Right atrium auricular region (tissue), 2 donors: ENCODE measurements at regions not wholly inside any gene's neighbourhood (a gene's known extent, or its start where the extent isn't known, plus 50 kb on each side); places are given as distances from the start of the nearest gene placed in this dataset.

Experiments used
- DNase-seq: peaks from one replicate; pipeline ENCODE4 v3.0.0-alpha.2; 2019; ENCODE audit warnings: low spot score
- H3K27ac ChIP-seq, 2 donors: fragments of 200-600 bp; sonication (generic); 1 replicate in 1 of 2; 2 replicates in 1 of 2; pipeline ENCODE4 v1.5.1; 2016 to 2019
- H3K27me3 ChIP-seq, 2 donors: fragments of 200-600 bp; sonication (generic); one replicate each; pipeline versions ENCODE4 v1.5.1 to v1.6.0; 2017 to 2019
- H3K36me3 ChIP-seq: fragments of 200-600 bp; sonication (generic); one replicate; pipeline ENCODE4 v1.5.1; 2016
- H3K4me1 ChIP-seq, 2 donors: fragments of 200-600 bp; sonication (generic); one replicate each; pipeline versions ENCODE4 v1.5.1 to v1.6.0; 2017 to 2019
- H3K4me3 ChIP-seq, 2 donors: fragments of 200-600 bp; sonication (generic); 1 replicate in 1 of 2; 2 replicates in 1 of 2; pipeline ENCODE4 v1.5.1; 2017 to 2019; ENCODE audit warnings: mild to moderate bottlenecking in 1 of 2, moderate library complexity in 1 of 2
- H3K9me3 ChIP-seq, 2 donors: fragments of 200-600 bp; sonication (generic); one replicate each; pipeline ENCODE4 v1.5.1; 2019
- TF ChIP-seq, protein P1 (sequence below), 2 donors: fragments of 200-600 bp; sonication (generic); IDR thresholded peaks; one replicate each; pipeline ENCODE4 v1.5.1; 2019; ENCODE audit warnings: antibody characterized with exemption in 2 of 2

DNA sequence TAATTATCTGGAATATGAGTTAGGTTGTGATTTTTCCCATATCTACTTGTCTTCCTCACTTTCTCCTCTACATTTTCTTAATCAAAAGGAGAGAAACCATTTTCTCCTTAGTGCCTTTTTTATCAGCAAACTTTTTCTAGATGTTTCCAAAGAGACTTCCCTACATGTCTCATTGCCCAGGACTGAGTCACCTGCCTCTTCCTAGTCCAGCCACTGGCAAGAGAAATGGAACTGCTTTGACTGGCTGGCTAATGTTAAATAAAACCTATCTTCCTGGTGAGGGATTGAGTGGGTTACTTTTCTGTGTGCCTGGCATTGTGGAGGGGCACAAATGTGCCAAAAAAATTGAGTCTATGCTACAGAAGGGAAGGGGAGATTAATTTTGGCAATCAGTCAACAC is 52.1 kb upstream of the CD5L start:
- Histone ChIP-seq H3K36me3 (no peaks in the 10 kb centered on the region), H3K9me3 (no peaks in the 10 kb centered on the region), H3K4me1 (peaks cover 0 to 6% of the 10 kb centered on the region in 2 donors), H3K4me3 (no peak overlapping the region), H3K27me3 (no peaks in the 10 kb centered on the region), H3K27ac (no peak overlapping the region)
- no peak for DNase-seq
- TF ChIP-seq, protein P1, sequence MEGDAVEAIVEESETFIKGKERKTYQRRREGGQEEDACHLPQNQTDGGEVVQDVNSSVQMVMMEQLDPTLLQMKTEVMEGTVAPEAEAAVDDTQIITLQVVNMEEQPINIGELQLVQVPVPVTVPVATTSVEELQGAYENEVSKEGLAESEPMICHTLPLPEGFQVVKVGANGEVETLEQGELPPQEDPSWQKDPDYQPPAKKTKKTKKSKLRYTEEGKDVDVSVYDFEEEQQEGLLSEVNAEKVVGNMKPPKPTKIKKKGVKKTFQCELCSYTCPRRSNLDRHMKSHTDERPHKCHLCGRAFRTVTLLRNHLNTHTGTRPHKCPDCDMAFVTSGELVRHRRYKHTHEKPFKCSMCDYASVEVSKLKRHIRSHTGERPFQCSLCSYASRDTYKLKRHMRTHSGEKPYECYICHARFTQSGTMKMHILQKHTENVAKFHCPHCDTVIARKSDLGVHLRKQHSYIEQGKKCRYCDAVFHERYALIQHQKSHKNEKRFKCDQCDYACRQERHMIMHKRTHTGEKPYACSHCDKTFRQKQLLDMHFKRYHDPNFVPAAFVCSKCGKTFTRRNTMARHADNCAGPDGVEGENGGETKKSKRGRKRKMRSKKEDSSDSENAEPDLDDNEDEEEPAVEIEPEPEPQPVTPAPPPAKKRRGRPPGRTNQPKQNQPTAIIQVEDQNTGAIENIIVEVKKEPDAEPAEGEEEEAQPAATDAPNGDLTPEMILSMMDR (IDR thresholded peaks at IDR 0.05) = no peak

DNA sequence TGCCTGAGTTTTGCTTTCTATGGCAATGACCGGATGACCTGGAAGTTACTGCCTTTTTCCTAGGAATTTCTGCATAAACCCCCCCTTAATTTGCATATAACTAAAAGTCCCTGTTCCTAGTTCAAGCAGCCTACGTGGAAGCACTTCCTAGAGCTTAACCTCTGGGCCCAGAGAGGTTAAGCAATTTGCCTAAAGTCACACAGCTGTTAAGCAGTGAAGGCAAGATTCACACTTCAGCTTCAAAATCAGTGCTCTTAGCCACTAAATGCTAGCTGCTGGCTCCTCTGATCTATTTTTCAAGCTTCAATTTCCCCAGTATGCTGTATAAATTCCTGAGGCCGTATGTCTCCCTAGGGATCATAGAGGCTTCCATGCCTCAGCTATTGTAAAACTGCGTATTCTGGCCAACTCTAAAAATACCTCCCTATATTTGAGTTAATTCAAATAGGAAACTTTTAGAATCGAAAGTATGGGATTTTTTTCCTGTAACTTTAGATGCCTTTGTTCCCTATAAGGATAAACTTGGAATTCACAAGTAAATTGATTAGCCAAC is 53.1 kb upstream of the CD5L start:
- Histone ChIP-seq H3K4me3 (no peak overlapping the region), H3K36me3 (no peaks in the 10 kb centered on the region), H3K9me3 (no peaks in the 10 kb centered on the region), H3K27ac (no peak overlapping the region), H3K4me1 (peaks cover 0 to 6% of the 10 kb centered on the region in 2 donors), H3K27me3 (no peaks in the 10 kb centered on the region)
- TF ChIP-seq, protein P1 (IDR thresholded peaks at IDR 0.05) = no peak
- no peak for DNase-seq

DNA sequence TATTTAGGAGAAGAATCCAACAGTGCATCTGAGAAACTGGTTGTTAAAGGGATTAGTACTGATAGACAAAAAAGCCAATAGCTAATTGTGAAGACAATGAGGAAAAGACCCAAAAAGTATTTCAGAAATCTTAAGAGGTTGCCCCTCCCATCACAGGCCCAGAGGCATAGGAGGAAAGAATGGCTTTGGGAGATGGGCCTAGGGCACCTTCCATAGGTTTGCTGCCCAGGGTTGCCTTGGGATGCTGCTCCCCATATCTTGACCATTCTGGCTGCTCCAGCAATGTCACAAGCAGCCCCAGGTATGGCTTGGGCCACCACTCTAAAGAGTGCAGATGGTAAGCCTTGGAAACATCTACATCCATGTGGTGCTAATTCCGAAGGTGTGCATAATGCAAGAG is 68.7 kb upstream of the CD5L start:
- H3K36me3 ChIP-seq = no peaks in the 10 kb centered on the region
- no peaks in the 10 kb centered on the region for H3K4me1 ChIP-seq
- no peak overlapping the region for H3K4me3 ChIP-seq
- no peaks in the 10 kb centered on the region for H3K27me3 ChIP-seq
- no peak overlapping the region for H3K27ac ChIP-seq
- DNase-seq = no peak
- TF ChIP-seq, protein P1 (IDR thresholded peaks at IDR 0.05) = no peak
- no peaks in the 10 kb centered on the region for H3K9me3 ChIP-seq

DNA sequence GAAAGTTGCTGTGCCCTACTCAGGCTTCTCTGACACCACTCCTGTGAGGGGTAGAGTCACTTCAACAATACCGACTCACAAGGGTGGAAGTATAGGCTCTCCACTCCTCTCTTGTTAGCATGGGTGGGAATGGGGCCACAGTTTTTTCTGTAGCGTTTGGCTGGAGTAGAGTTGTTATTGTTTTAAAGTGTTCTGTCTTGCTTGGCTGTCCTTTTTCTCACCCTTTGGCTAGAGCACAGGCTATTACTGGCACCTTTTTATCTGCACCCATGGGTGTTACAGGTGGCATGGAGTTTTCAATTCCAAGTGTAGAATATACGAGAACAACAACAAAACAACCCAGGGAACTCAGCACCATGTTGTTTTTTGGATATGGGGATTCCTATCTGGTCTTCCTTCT is 74.3 kb upstream of the CD5L start:
- TF ChIP-seq, protein P1 (IDR thresholded peaks at IDR 0.05) = no peak
- Histone ChIP-seq H3K36me3 (no peaks in the 10 kb centered on the region), H3K27ac (peak overlapping the region in 1 of 2 donors; percentile 1), H3K4me3 (no peak overlapping the region), H3K27me3 (no peaks in the 10 kb centered on the region), H3K4me1 (peaks cover 0 to 19% of the 10 kb centered on the region in 2 donors), H3K9me3 (no peaks in the 10 kb centered on the region)
- no peak for DNase-seq

DNA sequence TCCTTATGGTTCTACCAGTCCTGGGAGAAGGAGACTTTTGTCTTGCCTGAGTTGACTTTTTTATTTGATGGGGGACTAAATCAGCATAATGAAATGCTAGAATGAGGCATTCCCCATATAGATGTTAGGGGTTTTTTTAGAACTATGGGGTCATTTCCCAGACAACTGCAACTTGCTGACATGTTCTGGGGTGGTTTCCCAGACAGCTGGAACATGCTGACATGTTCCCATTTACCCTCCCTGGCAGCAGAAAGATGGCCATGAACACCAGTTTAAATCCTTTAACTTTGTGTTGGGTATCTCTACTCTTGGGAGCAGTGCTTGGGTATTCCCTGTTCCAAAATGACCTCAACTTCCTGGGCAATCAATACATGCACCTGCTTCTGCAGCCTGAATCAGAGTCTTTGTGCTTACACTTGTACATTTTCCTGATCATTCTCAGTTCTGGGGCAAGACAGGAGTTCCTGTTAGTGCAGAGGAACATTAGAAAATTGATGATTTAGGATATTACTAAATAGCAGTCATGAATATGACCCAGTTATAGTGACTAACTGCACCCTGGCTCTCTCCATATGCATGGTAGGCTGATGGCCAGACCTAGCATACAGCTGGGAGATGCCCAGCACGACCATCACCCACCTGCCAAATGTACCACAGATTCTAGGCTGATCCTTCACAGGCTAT is 75.4 kb upstream of the CD5L start:
- Histone ChIP-seq H3K4me1 (peaks cover 0 to 19% of the 10 kb centered on the region in 2 donors), H3K27ac (no peak overlapping the region), H3K9me3 (no peaks in the 10 kb centered on the region), H3K36me3 (no peaks in the 10 kb centered on the region), H3K27me3 (no peaks in the 10 kb centered on the region), H3K4me3 (no peak overlapping the region)
- DNase-seq = no peak
- TF ChIP-seq, protein P1 (IDR thresholded peaks at IDR 0.05) = no peak

DNA sequence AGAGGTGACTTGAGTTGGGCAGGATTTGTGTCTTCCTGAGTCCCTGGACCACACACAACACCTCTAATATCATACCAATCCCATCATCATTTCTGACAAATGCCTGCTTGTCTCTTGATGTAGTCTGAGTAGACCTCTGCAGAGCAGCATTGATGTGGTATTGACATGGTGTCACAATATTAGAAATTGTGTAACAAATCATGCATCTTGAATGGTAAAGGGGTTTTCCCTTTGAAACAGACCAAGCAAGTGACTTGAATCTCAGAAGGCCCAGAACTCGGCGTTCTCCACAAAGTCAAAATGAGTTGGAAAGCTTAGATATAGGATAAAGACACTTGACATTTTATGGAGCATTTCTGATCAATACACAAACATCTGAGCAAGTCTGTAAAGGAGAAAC is 72.7 kb upstream of the KIRREL1 start:
- TF ChIP-seq, protein P1 (IDR thresholded peaks at IDR 0.05) = no peak
- Histone ChIP-seq H3K27me3 (no peaks in the 10 kb centered on the region), H3K9me3 (no peaks in the 10 kb centered on the region), H3K27ac (no peak overlapping the region), H3K4me3 (no peak overlapping the region), H3K36me3 (no peaks in the 10 kb centered on the region), H3K4me1 (peaks cover 0 to 17% of the 10 kb centered on the region in 2 donors)
- DNase-seq = no peak
